ENCODE measurements at regions not wholly inside any gene's neighbourhood (a gene's known extent, or its start where the extent isn't known, plus 50 kb on each side); places are given as distances from the start of the nearest gene placed in this dataset.

DNA sequence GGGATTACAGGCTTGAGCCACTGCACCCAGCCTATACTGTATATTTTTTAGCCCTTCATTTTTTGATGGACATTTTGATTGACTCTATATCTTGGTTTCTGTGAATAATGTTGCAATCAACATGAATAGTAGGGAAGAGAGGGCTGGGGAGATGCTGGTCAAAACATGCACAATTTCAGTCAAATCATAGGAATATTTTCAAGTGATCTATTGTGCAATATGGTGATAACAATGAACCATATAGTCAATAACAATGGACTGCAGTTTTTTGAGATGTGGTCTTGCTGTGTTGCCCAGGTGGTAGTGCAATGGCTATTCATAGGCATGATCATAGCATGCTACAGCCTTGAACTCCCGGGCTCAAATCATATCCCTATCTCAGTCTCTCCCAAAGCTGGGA is 264.7 kb upstream of the TMEFF2 start:
- Histone ChIP-seq H3K27me3 (no peaks in the 10 kb centered on the region), H3K4me3 (no peak overlapping the region), H3K27ac (no peak overlapping the region), H3K36me3 (no peaks in the 10 kb centered on the region), H3K9me3 (ENCODE audit: low read depth) (no peaks in the 10 kb centered on the region), H3K4me1 (ENCODE audit: low read depth) (no peaks in the 10 kb centered on the region)
- no peak for DNase-seq (ENCODE audit: low read depth in 1 of 2, low spot score in 1 of 2)
- TF ChIP-seq, protein P1, sequence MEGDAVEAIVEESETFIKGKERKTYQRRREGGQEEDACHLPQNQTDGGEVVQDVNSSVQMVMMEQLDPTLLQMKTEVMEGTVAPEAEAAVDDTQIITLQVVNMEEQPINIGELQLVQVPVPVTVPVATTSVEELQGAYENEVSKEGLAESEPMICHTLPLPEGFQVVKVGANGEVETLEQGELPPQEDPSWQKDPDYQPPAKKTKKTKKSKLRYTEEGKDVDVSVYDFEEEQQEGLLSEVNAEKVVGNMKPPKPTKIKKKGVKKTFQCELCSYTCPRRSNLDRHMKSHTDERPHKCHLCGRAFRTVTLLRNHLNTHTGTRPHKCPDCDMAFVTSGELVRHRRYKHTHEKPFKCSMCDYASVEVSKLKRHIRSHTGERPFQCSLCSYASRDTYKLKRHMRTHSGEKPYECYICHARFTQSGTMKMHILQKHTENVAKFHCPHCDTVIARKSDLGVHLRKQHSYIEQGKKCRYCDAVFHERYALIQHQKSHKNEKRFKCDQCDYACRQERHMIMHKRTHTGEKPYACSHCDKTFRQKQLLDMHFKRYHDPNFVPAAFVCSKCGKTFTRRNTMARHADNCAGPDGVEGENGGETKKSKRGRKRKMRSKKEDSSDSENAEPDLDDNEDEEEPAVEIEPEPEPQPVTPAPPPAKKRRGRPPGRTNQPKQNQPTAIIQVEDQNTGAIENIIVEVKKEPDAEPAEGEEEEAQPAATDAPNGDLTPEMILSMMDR (IDR thresholded peaks at IDR 0.05; ENCODE audit: low read depth, low read length), result no peak

DNA sequence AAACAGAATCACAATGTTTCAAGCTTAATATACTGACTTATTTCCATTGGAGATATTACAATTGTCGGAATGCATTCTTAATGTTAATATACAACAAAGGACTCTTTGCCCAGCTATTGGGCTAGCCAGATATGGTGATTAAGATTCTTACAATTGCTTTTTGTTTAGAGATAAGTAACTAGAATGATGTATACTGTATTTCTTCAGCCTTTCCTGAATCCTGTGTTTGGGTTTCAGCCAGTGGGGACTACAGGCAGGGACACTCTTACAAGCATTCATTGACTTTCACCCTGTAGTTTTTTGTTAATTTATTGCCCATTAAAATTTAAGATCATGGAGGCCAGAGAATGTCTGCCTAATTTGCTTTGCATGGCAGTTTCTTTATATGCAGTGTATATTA is 254.1 kb upstream of the TMEFF2 start:
- Histone ChIP-seq H3K27ac (no peak overlapping the region), H3K36me3 (no peaks in the 10 kb centered on the region), H3K9me3 (ENCODE audit: low read depth) (no peaks in the 10 kb centered on the region), H3K4me1 (ENCODE audit: low read depth) (no peaks in the 10 kb centered on the region), H3K27me3 (no peaks in the 10 kb centered on the region), H3K4me3 (no peak overlapping the region)
- DNase-seq (ENCODE audit: low read depth in 1 of 2, low spot score in 1 of 2), result no peak
- TF ChIP-seq, protein P1 (IDR thresholded peaks at IDR 0.05; ENCODE audit: low read depth, low read length), result no peak

DNA sequence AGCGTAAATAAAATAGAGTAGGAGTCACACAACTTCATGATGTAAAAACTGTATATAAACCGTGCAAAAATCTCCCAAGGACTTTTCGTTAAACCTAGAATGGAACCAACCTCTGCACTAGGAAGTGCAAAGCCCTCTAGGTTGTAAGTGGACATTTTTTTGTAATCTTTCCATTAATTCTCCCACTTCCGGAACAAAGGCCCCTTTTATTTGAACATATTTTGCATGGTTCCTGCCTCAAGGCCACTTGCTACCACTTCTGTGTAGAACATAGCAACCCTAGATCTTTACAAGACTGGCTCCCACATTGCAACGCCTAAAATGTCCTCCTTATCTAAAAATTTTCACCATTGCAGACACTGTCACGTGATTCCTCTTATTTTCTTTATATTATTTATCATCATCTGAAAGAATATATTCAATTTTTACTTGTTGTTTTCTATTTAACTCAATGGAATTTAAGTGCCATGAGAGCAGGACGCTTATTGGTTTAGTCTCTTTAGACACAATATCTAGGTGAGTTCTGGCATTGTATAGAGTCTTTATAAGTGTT is 249.6 kb upstream of the TMEFF2 start:
- Histone ChIP-seq H3K27me3 (no peaks in the 10 kb centered on the region), H3K9me3 (ENCODE audit: low read depth) (no peaks in the 10 kb centered on the region), H3K4me3 (no peak overlapping the region), H3K4me1 (ENCODE audit: low read depth) (no peaks in the 10 kb centered on the region), H3K36me3 (no peaks in the 10 kb centered on the region), H3K27ac (no peak overlapping the region)
- TF ChIP-seq, protein P1 (IDR thresholded peaks at IDR 0.05; ENCODE audit: low read depth, low read length), result no peak
- DNase-seq (ENCODE audit: low read depth in 1 of 2, low spot score in 1 of 2), result no peak

DNA sequence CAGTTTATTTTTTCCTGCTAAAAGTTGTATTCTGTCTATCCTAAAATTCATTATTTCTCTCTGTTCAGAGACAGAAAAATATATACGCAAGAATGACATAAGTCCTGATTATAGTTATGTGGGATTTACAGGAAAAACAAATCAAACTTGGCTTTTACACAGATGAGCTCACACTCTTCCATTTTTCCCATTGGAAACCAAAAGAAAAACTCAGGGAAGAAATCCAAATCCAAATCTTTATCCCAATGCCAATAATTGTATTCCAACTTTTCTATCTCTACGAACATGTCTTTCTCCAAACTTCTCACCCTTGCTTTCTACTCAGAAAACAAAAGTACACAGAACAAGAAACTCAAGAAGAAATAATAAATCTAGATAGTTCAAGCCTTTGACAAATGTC is 249.1 kb upstream of the TMEFF2 start:
- Histone ChIP-seq H3K36me3 (no peaks in the 10 kb centered on the region), H3K27me3 (no peaks in the 10 kb centered on the region), H3K4me3 (no peak overlapping the region), H3K4me1 (ENCODE audit: low read depth) (no peaks in the 10 kb centered on the region), H3K27ac (no peak overlapping the region), H3K9me3 (ENCODE audit: low read depth) (no peaks in the 10 kb centered on the region)
- no peak for DNase-seq (ENCODE audit: low read depth in 1 of 2, low spot score in 1 of 2)
- TF ChIP-seq, protein P1 (IDR thresholded peaks at IDR 0.05; ENCODE audit: low read depth, low read length), result no peak

DNA sequence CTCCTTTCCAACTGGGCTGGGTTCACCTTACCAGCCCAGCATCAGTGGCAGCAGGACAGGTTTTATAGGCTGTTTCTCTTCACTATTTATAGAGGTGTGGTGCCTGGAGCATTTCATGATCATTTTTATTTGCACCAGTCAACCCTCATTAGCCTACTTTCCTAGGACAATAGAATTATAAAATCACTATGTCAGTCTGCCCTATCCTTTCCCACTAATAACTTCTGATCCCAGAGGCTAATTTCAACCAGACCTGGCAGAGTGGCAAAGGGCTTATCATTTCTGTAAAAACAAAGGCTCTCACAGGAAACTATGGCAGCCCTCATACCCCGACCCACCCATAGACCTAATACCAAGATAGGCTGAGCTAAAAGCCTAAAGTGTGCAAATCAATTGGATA is 243.5 kb upstream of the TMEFF2 start:
- H3K36me3 ChIP-seq, result no peaks in the 10 kb centered on the region
- DNase-seq (ENCODE audit: low read depth in 1 of 2, low spot score in 1 of 2), result no peak
- H3K9me3 ChIP-seq (ENCODE audit: low read depth), result no peaks in the 10 kb centered on the region
- H3K4me3 ChIP-seq, result no peak overlapping the region
- H3K27ac ChIP-seq, result no peak overlapping the region
- no peaks in the 10 kb centered on the region for H3K27me3 ChIP-seq
- H3K4me1 ChIP-seq (ENCODE audit: low read depth), result no peaks in the 10 kb centered on the region
- TF ChIP-seq, protein P1 (IDR thresholded peaks at IDR 0.05; ENCODE audit: low read depth, low read length), result no peak

DNA sequence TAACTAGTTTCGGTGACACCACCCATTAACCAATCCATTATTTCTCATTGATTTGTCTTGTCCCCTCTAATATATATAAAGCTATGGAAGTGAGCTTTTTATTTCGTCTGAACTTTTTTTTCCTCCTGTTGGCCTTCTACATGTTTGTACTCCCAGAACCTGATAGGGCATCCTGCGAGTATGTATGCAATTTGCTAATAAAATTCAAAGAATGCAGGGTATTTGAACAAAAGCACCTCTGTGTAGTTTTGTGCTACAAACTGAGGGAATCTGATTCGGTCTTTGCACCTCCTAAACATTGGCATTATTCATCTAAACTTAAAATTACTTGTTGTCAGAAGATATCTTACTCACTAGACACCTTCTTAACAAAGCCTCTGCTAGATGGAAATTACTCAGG is 242.9 kb upstream of the TMEFF2 start:
- no peak for DNase-seq (ENCODE audit: low read depth in 1 of 2, low spot score in 1 of 2)
- Histone ChIP-seq H3K4me1 (ENCODE audit: low read depth) (no peaks in the 10 kb centered on the region), H3K27ac (no peak overlapping the region), H3K4me3 (no peak overlapping the region), H3K36me3 (no peaks in the 10 kb centered on the region), H3K9me3 (ENCODE audit: low read depth) (no peaks in the 10 kb centered on the region), H3K27me3 (no peaks in the 10 kb centered on the region)
- TF ChIP-seq, protein P1 (IDR thresholded peaks at IDR 0.05; ENCODE audit: low read depth, low read length), result no peak
